Psoas muscle (tissue), 7 donors: ENCODE measurements at regions not wholly inside any gene's neighbourhood (a gene's known extent, or its start where the extent isn't known, plus 50 kb on each side); places are given as distances from the start of the nearest gene placed in this dataset.

ENCODE experiments used
- ATAC-seq, 4 donors: fragments of 200-7000 bp; cut with Tn5 transposase; one replicate each; pipeline ENCODE4 v1.9.1; 2020; ENCODE audit warnings: moderate library complexity in 3 of 4, mild to moderate bottlenecking in 2 of 4
- DNase-seq, 2 donors: peaks; one replicate each; pipeline ENCODE4 v3.0.0-alpha.2; 2020
- H3K27ac ChIP-seq: fragments of 200-600 bp; one replicate; pipeline ENCODE4 v1.8.0; 2022
- H3K27me3 ChIP-seq, 3 donors: fragments of 200-600 bp in 1 of 3; one replicate each; pipeline versions ENCODE4 v1.6.1 to v1.8.0; 2013 to 2022; ENCODE audit warnings: low read length in 2 of 3, mild to moderate bottlenecking in 2 of 3, moderate library complexity in 1 of 3; ENCODE audit not compliant: insufficient read depth in 3 of 3
- H3K36me3 ChIP-seq, 2 donors: fragments of 200-600 bp in 1 of 2; one replicate each; pipeline versions ENCODE4 v1.6.1 to v1.8.0; 2013 to 2022; ENCODE audit warnings: low read depth in 1 of 2, mild to moderate bottlenecking in 1 of 2, moderate library complexity in 1 of 2; ENCODE audit not compliant: insufficient read depth in 1 of 2
- H3K4me1 ChIP-seq: fragments of 200-600 bp; one replicate; pipeline ENCODE4 v1.8.0; 2022
- H3K4me3 ChIP-seq: fragments of 200-600 bp; one replicate; pipeline ENCODE4 v1.8.0; 2022; ENCODE audit warnings: mild to moderate bottlenecking
- H3K9me3 ChIP-seq: fragments of 200-600 bp; one replicate; pipeline ENCODE4 v1.8.0; 2022
- WGBS, 3 donors: extraction: QIAGEN DNeasy Blood & Tissue Kit; methylation state at CpG; one replicate each; pipeline versions ENCODE4 v1.1.6 to v1.1.7; 2013; 5-methylcytosine and 5-hydroxymethylcytosine counted together
- intact Hi-C, 2 donors: fragments of 100-400 bp; cut with DNase I; formaldehyde crosslinking; loops; one replicate each; pipeline versions ENCODE4 v1.11.0 to v1.14.2; 2022
- TF ChIP-seq, protein P1 (sequence below): fragments of 200-600 bp; IDR thresholded peaks from one replicate; pipeline ENCODE4 v1.8.0; 2022; ENCODE audit warnings: antibody characterized with exemption
- donor health status: healthy with polysubstance abuse.
- donor health status: DM: no; HTN: no; CAD: no; lungs with moderate emphysema.
- donor health status: Bipolar disorder and iron deficiency.
- donor health status: healthy.
- donor health status: DM: yes; HTN: yes; CAD: no.
- donor health status: DM: no; HTN: no; CAD: no.
- donor health status: DM: yes; HTN: yes; CAD: no.

DNA sequence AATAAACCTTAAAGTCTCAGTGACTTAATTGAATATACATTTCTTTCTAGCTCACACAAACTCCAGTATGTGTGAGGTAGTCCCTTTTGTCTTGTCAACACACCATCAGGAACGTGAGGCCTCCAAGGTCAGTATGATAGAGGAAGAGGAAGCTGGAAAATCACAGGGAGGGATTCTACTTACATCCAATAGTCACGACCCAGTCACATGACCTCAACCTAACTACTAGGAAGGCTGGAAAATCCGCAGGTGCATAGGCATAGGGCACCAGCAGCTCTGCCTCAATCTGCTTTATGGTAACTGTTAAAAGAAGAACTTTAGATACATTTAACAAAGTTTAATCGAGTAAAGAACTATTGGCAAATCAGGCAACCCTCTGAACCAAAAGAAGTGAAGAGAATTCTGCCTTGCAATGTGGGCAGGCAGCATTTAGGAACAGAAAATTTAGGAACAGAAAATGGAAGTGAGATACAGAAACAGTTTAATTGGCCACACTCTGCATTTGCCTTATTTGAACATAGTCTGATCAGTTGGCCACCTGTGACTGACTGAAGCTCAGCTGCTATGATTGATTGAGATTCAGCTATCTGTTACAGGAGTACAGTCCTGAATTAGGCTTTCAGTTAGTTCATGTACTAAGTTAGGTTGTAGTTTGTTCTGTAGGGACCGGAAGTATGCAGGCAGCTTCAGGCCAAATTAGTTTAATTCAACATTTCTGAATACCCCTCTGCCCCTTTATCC, 165.0 kb upstream of the PARD3B start:
- WGBS, 3 donors = 67 to 74% (median 73%) methylated on average over 5 of the region's 5 CpGs

DNA sequence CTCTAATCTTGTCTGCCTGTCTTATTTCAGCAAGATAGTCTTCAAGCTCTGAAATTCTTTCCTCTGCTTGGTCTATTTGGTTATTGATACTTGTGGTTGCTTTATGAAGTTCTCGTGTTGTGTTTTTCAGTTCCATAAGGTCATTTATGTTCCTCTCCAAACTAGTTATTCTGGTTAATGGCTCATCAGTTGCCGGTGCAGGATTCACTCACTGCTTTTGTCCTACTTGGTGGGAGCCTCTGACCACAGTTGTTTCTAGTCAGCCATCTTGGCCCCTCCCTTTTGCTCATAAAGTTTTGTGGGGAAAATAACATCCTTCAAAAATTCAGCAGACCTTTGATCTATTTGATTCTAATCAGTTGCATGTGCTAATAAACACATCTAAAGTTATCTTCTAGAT, 158.6 kb upstream of the PARD3B start:
- WGBS, 3 donors = 95 to 97% (median 96%) methylated on average over 2 of the region's 2 CpGs
- Histone ChIP-seq H3K4me3 (no peak overlapping the region), H3K4me1 (no peaks in the 10 kb centered on the region), H3K27ac (no peak overlapping the region), H3K36me3 (no peaks in the 10 kb centered on the region), H3K9me3 (no peaks in the 10 kb centered on the region), H3K27me3 (no peaks in the 10 kb centered on the region)
- DNase-seq (no peak), ATAC-seq (no peak)
- TF ChIP-seq, protein P1, sequence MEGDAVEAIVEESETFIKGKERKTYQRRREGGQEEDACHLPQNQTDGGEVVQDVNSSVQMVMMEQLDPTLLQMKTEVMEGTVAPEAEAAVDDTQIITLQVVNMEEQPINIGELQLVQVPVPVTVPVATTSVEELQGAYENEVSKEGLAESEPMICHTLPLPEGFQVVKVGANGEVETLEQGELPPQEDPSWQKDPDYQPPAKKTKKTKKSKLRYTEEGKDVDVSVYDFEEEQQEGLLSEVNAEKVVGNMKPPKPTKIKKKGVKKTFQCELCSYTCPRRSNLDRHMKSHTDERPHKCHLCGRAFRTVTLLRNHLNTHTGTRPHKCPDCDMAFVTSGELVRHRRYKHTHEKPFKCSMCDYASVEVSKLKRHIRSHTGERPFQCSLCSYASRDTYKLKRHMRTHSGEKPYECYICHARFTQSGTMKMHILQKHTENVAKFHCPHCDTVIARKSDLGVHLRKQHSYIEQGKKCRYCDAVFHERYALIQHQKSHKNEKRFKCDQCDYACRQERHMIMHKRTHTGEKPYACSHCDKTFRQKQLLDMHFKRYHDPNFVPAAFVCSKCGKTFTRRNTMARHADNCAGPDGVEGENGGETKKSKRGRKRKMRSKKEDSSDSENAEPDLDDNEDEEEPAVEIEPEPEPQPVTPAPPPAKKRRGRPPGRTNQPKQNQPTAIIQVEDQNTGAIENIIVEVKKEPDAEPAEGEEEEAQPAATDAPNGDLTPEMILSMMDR = no peak
- intact Hi-C loops = no loop called here

More for the DNA sequence above, 165.0 kb upstream of the PARD3B start:
- Histone ChIP-seq H3K4me1 (no peaks in the 10 kb centered on the region), H3K4me3 (no peak overlapping the region), H3K36me3 (no peaks in the 10 kb centered on the region), H3K27ac (no peak overlapping the region), H3K9me3 (no peaks in the 10 kb centered on the region), H3K27me3 (no peaks in the 10 kb centered on the region)
- no peak for DNase-seq
- TF ChIP-seq, protein P1 = no peak
- no peak for ATAC-seq
- intact Hi-C loops = no loop called here

- no peaks in the 10 kb centered on the region for H3K4me1 ChIP-seq
- H3K9me3 ChIP-seq = peaks cover 4% of the 10 kb centered on the region
- 84 to 95% (median 85%) methylated on average over 1 of the region's 1 CpG for WGBS, 3 donors
- no peaks in the 10 kb centered on the region for H3K27me3 ChIP-seq
- H3K36me3 ChIP-seq = no peaks in the 10 kb centered on the region
- ATAC-seq = no peak
- intact Hi-C loops = no loop called here
- no peak overlapping the region for H3K4me3 ChIP-seq
- TF ChIP-seq, protein P1 = no peak
- no peak overlapping the region for H3K27ac ChIP-seq
- no peak for DNase-seq
Measured at GRCh38 chr2:204389120-204389519, 156.2 kb upstream of the PARD3B start.

GRCh38 chr2:204389856-204390255, 155.4 kb upstream of the PARD3B start:
- Histone ChIP-seq H3K9me3 (peaks cover 4% of the 10 kb centered on the region), H3K4me3 (no peak overlapping the region), H3K27ac (no peak overlapping the region), H3K4me1 (no peaks in the 10 kb centered on the region), H3K27me3 (no peaks in the 10 kb centered on the region), H3K36me3 (no peaks in the 10 kb centered on the region)
- 79 to 89% (median 83%) methylated on average over 1 of the region's 1 CpG for WGBS, 3 donors
- ATAC-seq (no peak), DNase-seq (no peak)
- TF ChIP-seq, protein P1 = no peak
- intact Hi-C loops = no loop called here

DNA sequence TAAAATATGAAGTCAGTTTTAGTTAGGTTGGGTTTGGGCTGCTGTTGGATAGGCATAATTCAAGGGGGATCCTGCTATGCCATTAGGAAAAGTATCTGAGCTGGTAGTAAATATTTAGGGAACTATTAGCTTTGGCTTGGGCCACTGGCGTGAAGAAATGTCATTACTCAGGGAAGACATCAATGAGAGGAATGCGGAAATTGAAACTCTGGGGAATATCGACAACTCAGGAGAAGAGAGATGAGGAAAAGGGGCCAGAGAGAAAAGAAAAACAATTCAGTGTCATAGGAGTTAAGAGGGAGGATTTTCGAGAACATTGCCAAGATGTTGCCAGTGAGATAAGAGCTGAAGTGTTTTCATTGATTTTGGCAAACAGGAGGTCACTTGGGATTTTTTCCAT, 149.7 kb upstream of the PARD3B start:
- intact Hi-C loops = no loop called here
- TF ChIP-seq, protein P1 = no peak
- ATAC-seq = no peak
- WGBS, 3 donors = 68 to 77% (median 72%) methylated on average over 4 of the region's 4 CpGs
- Histone ChIP-seq H3K27me3 (no peaks in the 10 kb centered on the region), H3K36me3 (no peaks in the 10 kb centered on the region), H3K27ac (no peak overlapping the region), H3K4me3 (no peak overlapping the region), H3K4me1 (no peaks in the 10 kb centered on the region), H3K9me3 (peaks cover 4% of the 10 kb centered on the region)
- DNase-seq = no peak
